SK-N-SH (cell line): ENCODE measurements at regions not wholly inside any gene's neighbourhood (a gene's known extent, or its start where the extent isn't known, plus 50 kb on each side); places are given as distances from the start of the nearest gene placed in this dataset.

Source experiments
- CTCF ChIA-PET: fragments of 300-600, 350-600 bp; formaldehyde crosslinking; extraction: SDS; loops from one replicate; lab custom pipeline; 2021; lab: Yijun Ruan, JAX
- POLR2A ChIA-PET: fragments of 350-600 bp; sonication (Branson Sonifier 250); formaldehyde crosslinking; extraction: SDS; loops from one replicate; lab custom pipeline; 2020; ENCODE audit warnings: antibody characterized with exemption, inconsistent platforms; lab: Yijun Ruan, JAX
- DNase-seq: peaks from one replicate; pipeline ENCODE4 v3.0.0; 2012
- H2AFZ ChIP-seq: fragments of 200-600 bp; sonication (generic); 2 replicates; pipeline ENCODE4 v1.8.1; 2016; ENCODE audit warnings: antibody characterized with exemption, mild to moderate bottlenecking, low read depth
- H3F3A ChIP-seq: fragments of 200-600 bp; sonication (generic); replicated peaks from 2 replicates; pipeline ENCODE3; 2016; ENCODE audit warnings: antibody characterized with exemption, mild to moderate bottlenecking; ENCODE audit not compliant: insufficient read depth
- H3K27ac ChIP-seq, 2 experiments: fragments of 200-500 bp in 1 of 2; fragments of 200-600 bp in 1 of 2; sonication (Bioruptor generic) in 1 of 2; sonication (generic), shearing (Covaris generic) in 1 of 2; 2 replicates each; pipeline versions ENCODE4 v1.5.1 to v1.6.1; 2014 to 2016; ENCODE audit warnings: low read depth in 2 of 2, inconsistent platforms in 1 of 2, low read length in 1 of 2, mild to moderate bottlenecking in 1 of 2, mixed read lengths in 1 of 2
- H3K27me3 ChIP-seq: fragments of 200-600 bp; sonication (generic), shearing (Covaris generic); 2 replicates; pipeline ENCODE4 v1.6.1; 2016; ENCODE audit warnings: mixed run types; ENCODE audit not compliant: insufficient read depth
- H3K36me3 ChIP-seq, 2 experiments: fragments of 200-500 bp in 1 of 2; fragments of 200-600 bp in 1 of 2; sonication (Bioruptor generic) in 1 of 2; sonication (generic) in 1 of 2; replicated peaks in 1 of 2; 2 replicates each; pipeline versions ENCODE3 to v1.5.1; 2014 to 2016; ENCODE audit warnings: low read length in 1 of 2, mild to moderate bottlenecking in 1 of 2; ENCODE audit not compliant: insufficient read depth in 2 of 2, control insufficient read depth in 1 of 2
- H3K4me1 ChIP-seq, 2 experiments: fragments of 200-500 bp in 1 of 2; fragments of 200-600 bp in 1 of 2; sonication (Bioruptor generic) in 1 of 2; sonication (generic), shearing (Covaris generic) in 1 of 2; 2 replicates each; pipeline versions ENCODE4 v1.5.1 to v1.6.1; 2014 to 2016; ENCODE audit warnings: low read depth in 1 of 2, low read length in 1 of 2, mixed run types in 1 of 2; ENCODE audit not compliant: insufficient read depth in 2 of 2, control insufficient read depth in 1 of 2
- H3K4me2 ChIP-seq: fragments of 200-600 bp; sonication (generic), shearing (Covaris generic); 2 replicates; pipeline ENCODE4 v1.6.1; 2017; ENCODE audit warnings: mixed run types
- H3K4me3 ChIP-seq, 2 experiments: fragments of 200-500 bp in 1 of 2; fragments of 200-600 bp in 1 of 2; sonication (Bioruptor generic) in 1 of 2; sonication (generic), shearing (Covaris generic) in 1 of 2; 2 replicates each; pipeline versions ENCODE4 v1.5.1 to v1.8.1; 2014 to 2016; ENCODE audit warnings: low read depth in 2 of 2, inconsistent platforms in 1 of 2, low read length in 1 of 2, mild to moderate bottlenecking in 1 of 2, mixed read lengths in 1 of 2, moderate library complexity in 1 of 2
- H3K79me2 ChIP-seq: fragments of 200-600 bp; sonication (generic); 2 replicates; pipeline ENCODE4 v1.8.1; 2017; ENCODE audit warnings: mild to moderate bottlenecking; ENCODE audit not compliant: insufficient read depth
- H3K9ac ChIP-seq: fragments of 200-600 bp; sonication (generic); 2 replicates; pipeline ENCODE4 v1.6.1; 2017; ENCODE audit warnings: mixed run types
- H3K9me2 ChIP-seq: fragments of 200-600 bp; sonication (generic); 2 replicates; pipeline ENCODE4 v1.6.1; 2017; ENCODE audit warnings: mixed run types
- H3K9me3 ChIP-seq: fragments of 200-600 bp; sonication (generic); 2 replicates; pipeline ENCODE4 v1.6.1; 2017; ENCODE audit warnings: mixed run types, mild to moderate bottlenecking, moderate library complexity
- H4K20me1 ChIP-seq: fragments of 200-600 bp; sonication (generic); 2 replicates; pipeline ENCODE4 v1.6.1; 2017; ENCODE audit warnings: mild to moderate bottlenecking, mixed run types; ENCODE audit not compliant: insufficient read depth
- EZH2phosphoT487 ChIP-seq: fragments of 200-600 bp; sonication (generic); IDR thresholded peaks from 2 replicates; pipeline ENCODE4 v1.6.1; 2017; ENCODE audit warnings: low read depth, mixed run types, mild to moderate bottlenecking, antibody characterized with exemption, moderate library complexity, borderline replicate concordance
- FOXJ3 ChIP-seq: sonication (generic); formaldehyde crosslinking; IDR thresholded peaks from 2 replicates; pipeline ENCODE4 v1.5.1; 2020; ENCODE audit warnings: mild to moderate bottlenecking, missing genetic modification reagents
- GABPA ChIP-seq: IDR thresholded peaks from 2 replicates; pipeline ENCODE4 v1.4.0; 2012; ENCODE audit warnings: low read depth, mild to moderate bottlenecking
- JUND ChIP-seq: IDR thresholded peaks from 2 replicates; pipeline ENCODE4 v1.4.0; 2012
- NRF1 ChIP-seq: IDR thresholded peaks from 2 replicates; pipeline ENCODE4 v1.6.1; 2012; ENCODE audit warnings: low read depth, mild to moderate bottlenecking, low read length
- POLR2AphosphoS5 ChIP-seq: IDR thresholded peaks from 2 replicates; pipeline ENCODE4 v1.6.1; 2012; ENCODE audit warnings: low read depth, low read length
- RCOR1 ChIP-seq: fragments of 150-350 bp; IDR thresholded peaks from 2 replicates; pipeline ENCODE4 v1.6.1; 2017; ENCODE audit warnings: antibody characterized with exemption, low read length
- SIN3A ChIP-seq: IDR thresholded peaks from 2 replicates; pipeline ENCODE4 v1.6.1; 2012; ENCODE audit warnings: low read depth, mild to moderate bottlenecking, low read length, moderate library complexity, borderline replicate concordance
- TAF1 ChIP-seq: IDR thresholded peaks from 2 replicates; pipeline ENCODE4 v1.6.1; 2012; ENCODE audit warnings: low read depth, mild to moderate bottlenecking, low read length, moderate library complexity, borderline replicate concordance
- TEAD4 ChIP-seq: IDR thresholded peaks from 2 replicates; pipeline ENCODE4 v1.4.0; 2012; ENCODE audit warnings: mild to moderate bottlenecking, borderline replicate concordance; ENCODE audit not compliant: insufficient read depth
- WGBS: methylation state at CpG from one replicate; pipeline ENCODE4 v1.1.6; 2017; ENCODE audit warnings: low lambda C conversion rate; 5-methylcytosine and 5-hydroxymethylcytosine counted together
- TF ChIP-seq, protein P1 (sequence below): fragments of 150-350 bp; IDR thresholded peaks from 2 replicates; pipeline ENCODE4 v1.6.1; 2016; ENCODE audit warnings: mild to moderate bottlenecking, low read depth, low read length
- TF ChIP-seq, protein P2 (sequence below): fragments of 150-350 bp; IDR thresholded peaks from 2 replicates; pipeline ENCODE4 v1.6.1; 2017; ENCODE audit warnings: antibody characterized with exemption, low read length, low read depth, borderline replicate concordance
- TF ChIP-seq, protein P3 (sequence below): IDR thresholded peaks from 2 replicates; pipeline ENCODE4; 2012
- TF ChIP-seq, protein P4 (sequence below): IDR thresholded peaks from 2 replicates; pipeline ENCODE4 v1.4.0; 2012; ENCODE audit warnings: low read depth
- TF ChIP-seq, protein P5 (sequence below): fragments of 200-600 bp; sonication (generic); IDR thresholded peaks from 2 replicates; pipeline ENCODE4 v1.6.1; 2017; ENCODE audit warnings: antibody characterized with exemption, mild to moderate bottlenecking, moderate library complexity
- TF ChIP-seq, protein P6 (sequence below): IDR thresholded peaks from 2 replicates; pipeline ENCODE4 v1.4.0; 2012; ENCODE audit warnings: low read depth, borderline replicate concordance

DNA sequence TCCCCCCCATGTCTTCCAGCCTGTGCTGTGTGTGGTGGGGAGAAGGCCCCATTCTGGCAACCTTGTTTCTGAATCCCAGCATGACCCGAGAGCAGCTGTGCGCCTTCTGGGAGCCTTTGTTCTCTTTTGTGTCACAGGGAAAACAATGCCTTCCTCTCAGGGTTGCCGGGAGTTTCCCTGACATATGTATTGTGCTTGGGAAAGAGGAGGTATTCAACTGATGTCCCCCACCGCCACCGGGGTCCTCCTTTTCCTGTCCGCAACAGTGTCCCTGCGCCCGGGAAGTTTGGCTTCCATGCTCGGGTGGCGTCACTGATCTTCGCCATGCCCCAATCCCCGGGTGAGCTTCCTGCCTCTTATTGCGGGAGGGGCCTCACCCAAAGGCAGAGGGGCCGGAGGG, 77.5 kb upstream of the ASB18 start:
- H3K9ac ChIP-seq = no peak overlapping the region
- POLR2A ChIA-PET = no interaction called here
- CTCF ChIA-PET = interaction anchor here (1.4 kb wide), 1 partner anchor 719 kb away, joined by 3 read pairs; no protein-coding TSS in a partner anchor

More for the DNA sequence above, 77.5 kb upstream of the ASB18 start:
- no peak for DNase-seq
- Histone ChIP-seq H3K4me3 (no peak overlapping the region), H3K4me2 (no peak overlapping the region), H3K4me1 (no peaks in the 10 kb centered on the region), H3K27ac (no peak overlapping the region), H3K9me2 (no peaks in the 10 kb centered on the region), H3K79me2 (no peaks in the 10 kb centered on the region), H3K36me3 (no peaks in the 10 kb centered on the region), H4K20me1 (no peaks in the 10 kb centered on the region), H2AFZ (no peak overlapping the region), H3K27me3 (no peaks in the 10 kb centered on the region)
- no peak for TF ChIP-seq NRF1
- TF ChIP-seq GABPA = no peak
- TF ChIP-seq JUND = no peak
- no peak for TF ChIP-seq EZH2phosphoT487
- no peak for TF ChIP-seq FOXJ3 (CRISPR knock-in tag)
- TF ChIP-seq, protein P1, sequence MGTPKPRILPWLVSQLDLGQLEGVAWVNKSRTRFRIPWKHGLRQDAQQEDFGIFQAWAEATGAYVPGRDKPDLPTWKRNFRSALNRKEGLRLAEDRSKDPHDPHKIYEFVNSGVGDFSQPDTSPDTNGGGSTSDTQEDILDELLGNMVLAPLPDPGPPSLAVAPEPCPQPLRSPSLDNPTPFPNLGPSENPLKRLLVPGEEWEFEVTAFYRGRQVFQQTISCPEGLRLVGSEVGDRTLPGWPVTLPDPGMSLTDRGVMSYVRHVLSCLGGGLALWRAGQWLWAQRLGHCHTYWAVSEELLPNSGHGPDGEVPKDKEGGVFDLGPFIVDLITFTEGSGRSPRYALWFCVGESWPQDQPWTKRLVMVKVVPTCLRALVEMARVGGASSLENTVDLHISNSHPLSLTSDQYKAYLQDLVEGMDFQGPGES = no peak
- no peak for TF ChIP-seq TEAD4
- TF ChIP-seq, protein P2, sequence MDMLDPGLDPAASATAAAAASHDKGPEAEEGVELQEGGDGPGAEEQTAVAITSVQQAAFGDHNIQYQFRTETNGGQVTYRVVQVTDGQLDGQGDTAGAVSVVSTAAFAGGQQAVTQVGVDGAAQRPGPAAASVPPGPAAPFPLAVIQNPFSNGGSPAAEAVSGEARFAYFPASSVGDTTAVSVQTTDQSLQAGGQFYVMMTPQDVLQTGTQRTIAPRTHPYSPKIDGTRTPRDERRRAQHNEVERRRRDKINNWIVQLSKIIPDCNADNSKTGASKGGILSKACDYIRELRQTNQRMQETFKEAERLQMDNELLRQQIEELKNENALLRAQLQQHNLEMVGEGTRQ = no peak
- no peak for TF ChIP-seq RCOR1
- TF ChIP-seq, protein P3, sequence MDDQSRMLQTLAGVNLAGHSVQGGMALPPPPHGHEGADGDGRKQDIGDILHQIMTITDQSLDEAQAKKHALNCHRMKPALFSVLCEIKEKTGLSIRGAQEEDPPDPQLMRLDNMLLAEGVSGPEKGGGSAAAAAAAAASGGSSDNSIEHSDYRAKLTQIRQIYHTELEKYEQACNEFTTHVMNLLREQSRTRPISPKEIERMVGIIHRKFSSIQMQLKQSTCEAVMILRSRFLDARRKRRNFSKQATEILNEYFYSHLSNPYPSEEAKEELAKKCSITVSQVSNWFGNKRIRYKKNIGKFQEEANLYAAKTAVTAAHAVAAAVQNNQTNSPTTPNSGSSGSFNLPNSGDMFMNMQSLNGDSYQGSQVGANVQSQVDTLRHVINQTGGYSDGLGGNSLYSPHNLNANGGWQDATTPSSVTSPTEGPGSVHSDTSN = no peak
- TF ChIP-seq, protein P4, sequence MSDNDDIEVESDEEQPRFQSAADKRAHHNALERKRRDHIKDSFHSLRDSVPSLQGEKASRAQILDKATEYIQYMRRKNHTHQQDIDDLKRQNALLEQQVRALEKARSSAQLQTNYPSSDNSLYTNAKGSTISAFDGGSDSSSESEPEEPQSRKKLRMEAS = no peak
- TF ChIP-seq, protein P5, sequence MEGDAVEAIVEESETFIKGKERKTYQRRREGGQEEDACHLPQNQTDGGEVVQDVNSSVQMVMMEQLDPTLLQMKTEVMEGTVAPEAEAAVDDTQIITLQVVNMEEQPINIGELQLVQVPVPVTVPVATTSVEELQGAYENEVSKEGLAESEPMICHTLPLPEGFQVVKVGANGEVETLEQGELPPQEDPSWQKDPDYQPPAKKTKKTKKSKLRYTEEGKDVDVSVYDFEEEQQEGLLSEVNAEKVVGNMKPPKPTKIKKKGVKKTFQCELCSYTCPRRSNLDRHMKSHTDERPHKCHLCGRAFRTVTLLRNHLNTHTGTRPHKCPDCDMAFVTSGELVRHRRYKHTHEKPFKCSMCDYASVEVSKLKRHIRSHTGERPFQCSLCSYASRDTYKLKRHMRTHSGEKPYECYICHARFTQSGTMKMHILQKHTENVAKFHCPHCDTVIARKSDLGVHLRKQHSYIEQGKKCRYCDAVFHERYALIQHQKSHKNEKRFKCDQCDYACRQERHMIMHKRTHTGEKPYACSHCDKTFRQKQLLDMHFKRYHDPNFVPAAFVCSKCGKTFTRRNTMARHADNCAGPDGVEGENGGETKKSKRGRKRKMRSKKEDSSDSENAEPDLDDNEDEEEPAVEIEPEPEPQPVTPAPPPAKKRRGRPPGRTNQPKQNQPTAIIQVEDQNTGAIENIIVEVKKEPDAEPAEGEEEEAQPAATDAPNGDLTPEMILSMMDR = no peak
- TF ChIP-seq TAF1 = no peak
- TF ChIP-seq SIN3A = no peak
- TF ChIP-seq, protein P6, sequence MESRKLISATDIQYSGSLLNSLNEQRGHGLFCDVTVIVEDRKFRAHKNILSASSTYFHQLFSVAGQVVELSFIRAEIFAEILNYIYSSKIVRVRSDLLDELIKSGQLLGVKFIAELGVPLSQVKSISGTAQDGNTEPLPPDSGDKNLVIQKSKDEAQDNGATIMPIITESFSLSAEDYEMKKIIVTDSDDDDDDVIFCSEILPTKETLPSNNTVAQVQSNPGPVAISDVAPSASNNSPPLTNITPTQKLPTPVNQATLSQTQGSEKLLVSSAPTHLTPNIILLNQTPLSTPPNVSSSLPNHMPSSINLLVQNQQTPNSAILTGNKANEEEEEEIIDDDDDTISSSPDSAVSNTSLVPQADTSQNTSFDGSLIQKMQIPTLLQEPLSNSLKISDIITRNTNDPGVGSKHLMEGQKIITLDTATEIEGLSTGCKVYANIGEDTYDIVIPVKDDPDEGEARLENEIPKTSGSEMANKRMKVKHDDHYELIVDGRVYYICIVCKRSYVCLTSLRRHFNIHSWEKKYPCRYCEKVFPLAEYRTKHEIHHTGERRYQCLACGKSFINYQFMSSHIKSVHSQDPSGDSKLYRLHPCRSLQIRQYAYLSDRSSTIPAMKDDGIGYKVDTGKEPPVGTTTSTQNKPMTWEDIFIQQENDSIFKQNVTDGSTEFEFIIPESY = no peak
- no peak for TF ChIP-seq POLR2AphosphoS5
- TF ChIP-seq, all 33 proteins: peak for 0
- no peaks in the 10 kb centered on the region for H3K9me3 ChIP-seq
- no peaks in the 10 kb centered on the region for H3F3A ChIP-seq
- no CpG with 5 or more reads among the region's 14 CpGs for whole genome bisulfite sequencing
